ENCODE measurements at regions not wholly inside any gene's neighbourhood (a gene's known extent, or its start where the extent isn't known, plus 50 kb on each side); places are given as distances from the start of the nearest gene placed in this dataset.

DNA sequence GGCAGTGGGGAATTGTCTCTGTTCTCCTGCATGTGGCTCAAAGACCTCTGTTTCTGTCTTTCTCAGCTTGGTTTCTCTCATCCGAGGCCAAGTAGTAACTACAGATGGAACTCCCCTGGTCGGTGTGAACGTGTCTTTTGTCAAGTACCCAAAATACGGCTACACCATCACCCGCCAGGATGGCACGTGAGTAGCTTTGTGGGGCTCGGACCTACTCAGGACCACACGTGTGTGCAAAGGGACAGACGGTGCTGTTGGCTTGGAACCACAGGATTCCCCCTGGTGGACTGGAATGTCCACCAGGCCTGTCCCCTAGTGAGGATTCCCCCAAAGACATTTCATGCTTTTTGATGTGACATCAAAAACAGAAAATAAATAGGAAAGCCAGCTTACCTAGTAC, 96.3 kb upstream of the WWC1 start:
- no peak overlapping the region for H3K4me3 ChIP-seq (replicated peaks in 1 of 3; ENCODE audit: insufficient read depth in 1 of 3, low read depth in 1 of 3, low read length in 3 of 3)
- no peaks in the 10 kb centered on the region for H3K36me3 ChIP-seq (ENCODE audit: control insufficient read depth in 2 of 2, extremely low read depth in 1 of 2, insufficient read depth in 2 of 2, low read length in 2 of 2)
- H3K9me1 ChIP-seq (replicated peaks; ENCODE audit: control insufficient read depth, extremely low read depth, insufficient read depth, low read length), result no peaks in the 10 kb centered on the region
- no peak for FAIRE-seq
- TF ChIP-seq GATA2 (IDR thresholded peaks at IDR 0.05; ENCODE audit: insufficient read depth, insufficient read length, low read depth, low read length) (no peak), EZH2 (IDR thresholded peaks at IDR 0.05; ENCODE audit: borderline replicate concordance, low read depth, low read length, severe bottlenecking) (no peak), MYC (IDR thresholded peaks at IDR 0.05; ENCODE audit: low read depth, low read length) (no peak), JUN (IDR thresholded peaks at IDR 0.05; ENCODE audit: borderline replicate concordance, insufficient read depth, insufficient read length, low read depth) (no peak), POLR2AphosphoS5 (IDR thresholded peaks at IDR 0.05; ENCODE audit: insufficient read depth, low read depth, low read length) (no peak), POLR2A (IDR thresholded peaks at IDR 0.05; ENCODE audit: low read depth, low read length) (no peak), FOS (IDR thresholded peaks at IDR 0.05; ENCODE audit: borderline replicate concordance, insufficient read depth, low read length) (no peak)
- TF ChIP-seq, protein P1, sequence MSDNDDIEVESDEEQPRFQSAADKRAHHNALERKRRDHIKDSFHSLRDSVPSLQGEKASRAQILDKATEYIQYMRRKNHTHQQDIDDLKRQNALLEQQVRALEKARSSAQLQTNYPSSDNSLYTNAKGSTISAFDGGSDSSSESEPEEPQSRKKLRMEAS (IDR thresholded peaks at IDR 0.05; ENCODE audit: insufficient read depth, insufficient read length), result no peak
- TF ChIP-seq, protein P2, sequence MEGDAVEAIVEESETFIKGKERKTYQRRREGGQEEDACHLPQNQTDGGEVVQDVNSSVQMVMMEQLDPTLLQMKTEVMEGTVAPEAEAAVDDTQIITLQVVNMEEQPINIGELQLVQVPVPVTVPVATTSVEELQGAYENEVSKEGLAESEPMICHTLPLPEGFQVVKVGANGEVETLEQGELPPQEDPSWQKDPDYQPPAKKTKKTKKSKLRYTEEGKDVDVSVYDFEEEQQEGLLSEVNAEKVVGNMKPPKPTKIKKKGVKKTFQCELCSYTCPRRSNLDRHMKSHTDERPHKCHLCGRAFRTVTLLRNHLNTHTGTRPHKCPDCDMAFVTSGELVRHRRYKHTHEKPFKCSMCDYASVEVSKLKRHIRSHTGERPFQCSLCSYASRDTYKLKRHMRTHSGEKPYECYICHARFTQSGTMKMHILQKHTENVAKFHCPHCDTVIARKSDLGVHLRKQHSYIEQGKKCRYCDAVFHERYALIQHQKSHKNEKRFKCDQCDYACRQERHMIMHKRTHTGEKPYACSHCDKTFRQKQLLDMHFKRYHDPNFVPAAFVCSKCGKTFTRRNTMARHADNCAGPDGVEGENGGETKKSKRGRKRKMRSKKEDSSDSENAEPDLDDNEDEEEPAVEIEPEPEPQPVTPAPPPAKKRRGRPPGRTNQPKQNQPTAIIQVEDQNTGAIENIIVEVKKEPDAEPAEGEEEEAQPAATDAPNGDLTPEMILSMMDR (IDR thresholded peaks at IDR 0.05; ENCODE audit: extremely low read depth in 1 of 2, insufficient read depth in 1 of 2, low read depth in 1 of 2, low read length in 2 of 2), result no peak
- no peaks in the 10 kb centered on the region for H3K4me1 ChIP-seq (ENCODE audit: control insufficient read depth, extremely low read depth, insufficient read depth, low read length)
- ChIA-PET CTCF (no interaction called here), POLR2A (interaction anchor here (0.6 kb wide), 1 partner anchor 1925 kb away, joined by 3 read pairs; no protein-coding TSS in a partner anchor)
- H2AFZ ChIP-seq (ENCODE audit: low read depth, low read length), result no peak overlapping the region
- no TSS peak for BruUV-seq (replicated peaks)
- H3K9me3 ChIP-seq (replicated peaks; ENCODE audit: control insufficient read depth, insufficient read depth, low read length), result no peaks in the 10 kb centered on the region
- no peaks in the 10 kb centered on the region for H3K27me3 ChIP-seq (ENCODE audit: control insufficient read depth in 2 of 2, insufficient read depth in 2 of 2, low read length in 2 of 2)
- no peak overlapping the region for H3K9ac ChIP-seq (replicated peaks; ENCODE audit: extremely low read depth, insufficient read depth, low read length)
- dilution Hi-C loops (cut with MboI; ENCODE audit: extremely low pct_ligation_motif_present, low sequenced_read_pairs), result no loop called here
- no peak overlapping the region for H3K4me2 ChIP-seq (ENCODE audit: insufficient read depth, low read length)
- H4K20me1 ChIP-seq (replicated peaks; ENCODE audit: control insufficient read depth, extremely low read depth, insufficient read depth, low read length), result no peaks in the 10 kb centered on the region
- intact Hi-C loops (cut with micrococcal nuclease), result no loop called here
- DNase-seq (ENCODE audit: low read depth, low spot score), result no peak
- no peak overlapping the region for H3K27ac ChIP-seq (ENCODE audit: insufficient read depth, low read depth, low read length)
- H3K79me2 ChIP-seq (ENCODE audit: control insufficient read depth, insufficient read depth, low read length), result no peaks in the 10 kb centered on the region

Measured in endothelial cell of umbilical vein (primary cell).